ENCODE measurements at regions not wholly inside any gene's neighbourhood (a gene's known extent, or its start where the extent isn't known, plus 50 kb on each side); places are given as distances from the start of the nearest gene placed in this dataset.

DNA sequence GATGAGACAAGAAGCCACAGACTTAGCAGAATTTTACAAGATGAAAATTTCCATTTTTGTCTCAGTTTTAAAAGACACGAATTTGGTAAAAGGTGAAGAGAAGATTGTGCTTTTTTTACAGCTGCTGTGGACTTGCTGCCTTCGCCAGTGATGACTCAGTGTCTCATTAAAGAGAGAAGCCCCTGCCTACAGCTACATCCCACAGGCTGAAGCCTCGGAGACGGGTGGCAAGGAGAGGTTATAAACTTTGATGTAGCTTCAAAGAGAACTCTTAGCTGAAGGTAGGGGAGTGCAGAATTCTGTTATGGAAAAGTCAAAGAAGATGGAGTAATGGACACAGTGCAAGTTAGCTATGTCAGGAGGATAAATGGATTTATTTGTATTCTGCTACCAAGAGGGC, 683.4 kb upstream of the ARGLU1 start:
- no peak for TF ChIP-seq CTCF (IDR thresholded peaks at IDR 0.05; ENCODE audit: unreplicated experiment)
- POLR2A ChIA-PET: no interaction called here
- Mint-ChIP-seq H3K4me3 (ENCODE audit: unreplicated experiment) (no peak overlapping the region), H3K36me3 (ENCODE audit: insufficient read depth, unreplicated experiment) (no peaks in the 10 kb centered on the region), H3K4me1 (ENCODE audit: insufficient read depth, unreplicated experiment) (peaks cover 17% of the 10 kb centered on the region), H3K27ac (ENCODE audit: low read depth, unreplicated experiment) (no peak overlapping the region), H3K9me3 (ENCODE audit: unreplicated experiment) (no peaks in the 10 kb centered on the region), H3K27me3 (ENCODE audit: insufficient read depth, unreplicated experiment) (no peaks in the 10 kb centered on the region)
- DNase-seq (ENCODE audit: unreplicated experiment): no peak
- intact Hi-C loops (cut with micrococcal nuclease): no loop called here
- no TSS peak for BruUV-seq (replicated peaks)
- CTCF ChIA-PET: interaction anchor here (0.9 to 1.1 kb wide), 2 partner anchors 10 to 40 kb away, joined by 3 read pairs; no protein-coding TSS in a partner anchor

DNA sequence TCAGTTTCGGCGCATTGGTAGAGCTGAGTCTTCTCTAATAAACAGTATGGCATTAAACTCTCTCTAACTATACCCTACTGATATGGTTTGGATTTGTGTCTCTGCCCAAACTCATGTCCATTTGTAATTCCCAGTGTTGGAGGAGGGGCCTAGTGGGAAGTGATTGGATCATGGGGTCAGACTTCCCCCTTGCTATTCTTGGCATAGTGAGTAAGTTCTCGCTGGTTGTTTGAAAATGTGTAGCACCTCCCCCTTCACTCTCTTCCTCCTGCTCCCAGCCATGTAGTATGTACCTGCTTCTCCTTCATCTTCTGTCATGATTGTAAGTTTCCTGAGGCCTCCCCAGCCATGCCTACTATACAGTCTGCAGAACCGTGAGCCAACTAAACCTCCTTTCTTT, 682.7 kb upstream of the ARGLU1 start:
- no peaks in the 10 kb centered on the region for H3K36me3 Mint-ChIP-seq (ENCODE audit: insufficient read depth, unreplicated experiment)
- no TSS peak for BruUV-seq (replicated peaks)
- H3K4me1 Mint-ChIP-seq (ENCODE audit: insufficient read depth, unreplicated experiment): peaks cover 17% of the 10 kb centered on the region
- no peak for DNase-seq (ENCODE audit: unreplicated experiment)
- no peaks in the 10 kb centered on the region for H3K9me3 Mint-ChIP-seq (ENCODE audit: unreplicated experiment)
- ChIA-PET CTCF (interaction anchor here (1.1 kb wide), 1 partner anchor 39 kb away, joined by 3 read pairs; no protein-coding TSS in a partner anchor), POLR2A (no interaction called here)
- intact Hi-C loops (cut with micrococcal nuclease): no loop called here
- no peak for TF ChIP-seq CTCF (IDR thresholded peaks at IDR 0.05; ENCODE audit: unreplicated experiment)
- no peak overlapping the region for H3K4me3 Mint-ChIP-seq (ENCODE audit: unreplicated experiment)
- no peak overlapping the region for H3K27ac Mint-ChIP-seq (ENCODE audit: low read depth, unreplicated experiment)
- no peaks in the 10 kb centered on the region for H3K27me3 Mint-ChIP-seq (ENCODE audit: insufficient read depth, unreplicated experiment)

DNA sequence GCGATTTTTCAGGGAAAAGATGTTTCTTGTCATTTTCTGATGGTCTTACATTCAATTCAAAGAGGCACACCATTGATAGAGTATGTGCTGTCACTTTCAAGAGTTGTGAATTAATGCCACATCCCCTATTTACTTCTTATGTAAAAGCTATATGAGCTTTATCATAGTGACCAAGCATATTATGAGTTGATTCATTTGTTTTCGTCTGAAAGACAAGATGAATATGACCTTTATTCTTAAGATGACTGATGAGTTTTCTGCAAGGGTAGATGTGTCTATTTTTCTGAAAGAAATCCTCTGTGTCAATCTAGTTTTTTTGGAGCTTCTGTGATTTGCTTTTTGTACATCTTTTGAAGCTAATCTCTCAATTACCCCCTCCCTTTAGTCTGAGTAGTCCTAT, 676.3 kb upstream of the ARGLU1 start:
- Mint-ChIP-seq H3K27me3 (ENCODE audit: insufficient read depth, unreplicated experiment) (no peaks in the 10 kb centered on the region), H3K4me3 (ENCODE audit: unreplicated experiment) (no peak overlapping the region), H3K4me1 (ENCODE audit: insufficient read depth, unreplicated experiment) (no peaks in the 10 kb centered on the region), H3K36me3 (ENCODE audit: insufficient read depth, unreplicated experiment) (no peaks in the 10 kb centered on the region), H3K27ac (ENCODE audit: low read depth, unreplicated experiment) (no peak overlapping the region), H3K9me3 (ENCODE audit: unreplicated experiment) (no peaks in the 10 kb centered on the region)
- ChIA-PET POLR2A (no interaction called here), CTCF (interaction anchor here (0.6 kb wide), 1 partner anchor 26 kb away, joined by 3 read pairs; no protein-coding TSS in a partner anchor)
- intact Hi-C loops (cut with micrococcal nuclease): no loop called here
- BruUV-seq (replicated peaks): no TSS peak
- no peak for DNase-seq (ENCODE audit: unreplicated experiment)
- TF ChIP-seq CTCF (IDR thresholded peaks at IDR 0.05; ENCODE audit: unreplicated experiment): no peak

- TF ChIP-seq CTCF (IDR thresholded peaks at IDR 0.05; ENCODE audit: unreplicated experiment): no peak
- DNase-seq (ENCODE audit: unreplicated experiment): no peak
- intact Hi-C loops (cut with micrococcal nuclease): no loop called here
- CTCF ChIA-PET: interaction anchor here (0.8 kb wide), 1 partner anchor 9 kb away, joined by 3 read pairs; no protein-coding TSS in a partner anchor
- Mint-ChIP-seq H3K9me3 (ENCODE audit: unreplicated experiment) (no peaks in the 10 kb centered on the region), H3K4me1 (ENCODE audit: insufficient read depth, unreplicated experiment) (no peaks in the 10 kb centered on the region), H3K27ac (ENCODE audit: low read depth, unreplicated experiment) (no peak overlapping the region), H3K4me3 (ENCODE audit: unreplicated experiment) (no peak overlapping the region), H3K36me3 (ENCODE audit: insufficient read depth, unreplicated experiment) (no peaks in the 10 kb centered on the region), H3K27me3 (ENCODE audit: insufficient read depth, unreplicated experiment) (no peaks in the 10 kb centered on the region)
- POLR2A ChIA-PET: no interaction called here
- no TSS peak for BruUV-seq (replicated peaks)
These were observed 674.2 kb upstream of the ARGLU1 start for GRCh38 chr13:107242138-107242537.

Data from MCF 10A (cell line).